Panc1 (cell line): ENCODE measurements at regions not wholly inside any gene's neighbourhood (a gene's known extent, or its start where the extent isn't known, plus 50 kb on each side); places are given as distances from the start of the nearest gene placed in this dataset.

ENCODE experiments used
- ATAC-seq: fragments of 200-7000 bp; cut with Tn5 transposase; 2 replicates; pipeline ENCODE4 v1.9.1; 2020; ENCODE audit warnings: mild to moderate bottlenecking, moderate library complexity
- BruUV-seq: library from RNA; stranded (reverse); fragments of 400-500 nt; replicated peaks from 2 replicates; lab custom pipeline; 2021; lab: Mats Ljungman, UMichigan
- CTCF ChIA-PET: fragments of 300-600 bp; sonication (Branson Sonifier 250); formaldehyde crosslinking; loops from one replicate; lab custom pipeline; 2022; ENCODE audit warnings: antibody characterized with exemption; lab: Charles Lee
- POLR2A ChIA-PET: fragments of 300-600 bp; sonication (Branson Sonifier 250); formaldehyde crosslinking; loops from one replicate; lab custom pipeline; 2022; ENCODE audit warnings: antibody characterized with exemption; lab: Charles Lee
- DNase-seq: peaks from one replicate; pipeline ENCODE4 v3.0.0-alpha.2; 2010; ENCODE audit warnings: low read depth, low spot score
- H3K27ac ChIP-seq: 2 replicates; pipeline ENCODE4 v1.5.1; 2011; ENCODE audit warnings: mild to moderate bottlenecking, low read length, inconsistent platforms
- H3K27me3 ChIP-seq: fragments of 200-500 bp; sonication (Bioruptor generic); 2 replicates; pipeline ENCODE4 v1.6.0; 2014; ENCODE audit warnings: low read length, inconsistent platforms; ENCODE audit not compliant: control insufficient read depth, insufficient read depth
- H3K36me3 ChIP-seq: fragments of 200-500 bp; sonication (Bioruptor generic); 2 replicates; pipeline ENCODE4 v1.5.1; 2014; ENCODE audit warnings: inconsistent platforms, mild to moderate bottlenecking, low read length, moderate library complexity; ENCODE audit not compliant: control insufficient read depth, insufficient read depth
- H3K4me1 ChIP-seq: 2 replicates; pipeline ENCODE4 v1.5.1; 2011; ENCODE audit warnings: inconsistent platforms, mild to moderate bottlenecking, low read length, moderate library complexity; ENCODE audit not compliant: control insufficient read depth, insufficient read depth
- H3K4me3 ChIP-seq, 2 experiments: 2 replicates each; pipeline ENCODE4 v1.5.1; 2011 to 2012; ENCODE audit warnings: low read depth in 2 of 2, low read length in 2 of 2, mild to moderate bottlenecking in 2 of 2, inconsistent platforms in 1 of 2, moderate library complexity in 1 of 2
- H3K9me3 ChIP-seq: fragments of 200-500 bp; sonication (Bioruptor generic); 2 replicates; pipeline ENCODE4 v1.5.1; 2014; ENCODE audit warnings: low read depth, mild to moderate bottlenecking, inconsistent platforms, low read length, moderate library complexity; ENCODE audit not compliant: control insufficient read depth, insufficient read depth
- CTCF ChIP-seq: fragments of 450-650 bp; IDR thresholded peaks from 2 replicates; pipeline ENCODE4 v1.5.1; 2017; ENCODE audit warnings: mild to moderate bottlenecking
- POLR2AphosphoS5 ChIP-seq: IDR thresholded peaks from 2 replicates; pipeline ENCODE4 v1.6.1; 2012; ENCODE audit warnings: mild to moderate bottlenecking, low read depth, low read length, moderate library complexity
- REST ChIP-seq, 2 experiments: IDR thresholded peaks; 2 replicates each; pipeline ENCODE4 v1.6.1; 2011 to 2012; ENCODE audit warnings: low read depth in 2 of 2, control low read depth in 1 of 2, low read length in 1 of 2, mild to moderate bottlenecking in 1 of 2, moderate library complexity in 1 of 2; ENCODE audit not compliant: insufficient read depth in 1 of 2
- SIN3A ChIP-seq: IDR thresholded peaks from 2 replicates; pipeline ENCODE4 v1.6.1; 2012; ENCODE audit warnings: low read depth, mild to moderate bottlenecking, low read length, moderate library complexity, borderline replicate concordance; ENCODE audit not compliant: insufficient read depth
- TCF7L2 ChIP-seq: IDR thresholded peaks from 2 replicates; pipeline ENCODE4 v1.6.1; 2011; ENCODE audit warnings: mild to moderate bottlenecking, low read depth, low read length, inconsistent platforms
- in situ Hi-C: cut with HindIII; loops from 2 replicates; pipeline ENCODE4 v1.10.0; 2016; ENCODE audit warnings: low sequenced_read_pairs, low pct_unique_long_range_greater_than_20kb
- intact Hi-C: fragments of 100-400 bp; cut with micrococcal nuclease; formaldehyde crosslinking; loops from one replicate; pipeline ENCODE4 v1.10.0; 2022; ENCODE audit not compliant: unreplicated experiment

GRCh38 chr6:49054311-49054710 is 408.7 kb downstream of the MMUT start:
- no peak for DNase-seq

GRCh38 chr6:49052901-49053300 is 410.2 kb downstream of the MMUT start:
- Histone ChIP-seq H3K36me3 (no peaks in the 10 kb centered on the region), H3K4me3 (no peak overlapping the region), H3K4me1 (no peaks in the 10 kb centered on the region), H3K9me3 (no peaks in the 10 kb centered on the region), H3K27me3 (no peaks in the 10 kb centered on the region), H3K27ac (no peak overlapping the region)
- no peak for DNase-seq
- intact Hi-C loops = no loop called here
- no TSS peak for BruUV-seq
- in situ Hi-C loops = no loop called here
- no peak for TF ChIP-seq CTCF
- TF ChIP-seq SIN3A = no peak
- TF ChIP-seq TCF7L2 = no peak
- TF ChIP-seq POLR2AphosphoS5 = no peak
- no peak for TF ChIP-seq REST (IDR thresholded peaks at IDR 0.05; ENCODE audit: insufficient read depth in 1 of 2, low read depth in 2 of 2, low read length in 1 of 2)
- POLR2A ChIA-PET = no interaction called here
- no peak for ATAC-seq
- CTCF ChIA-PET = no interaction called here

More at GRCh38 chr6:49054311-49054710, 408.7 kb downstream of the MMUT start:
- TF ChIP-seq CTCF (no peak), SIN3A (no peak), POLR2AphosphoS5 (no peak), REST (IDR thresholded peaks at IDR 0.05; ENCODE audit: insufficient read depth in 1 of 2, low read depth in 2 of 2, low read length in 1 of 2) (no peak), TCF7L2 (no peak)
- CTCF ChIA-PET = no interaction called here
- intact Hi-C loops = no loop called here
- Histone ChIP-seq H3K36me3 (no peaks in the 10 kb centered on the region), H3K4me1 (no peaks in the 10 kb centered on the region), H3K9me3 (no peaks in the 10 kb centered on the region), H3K4me3 (no peak overlapping the region), H3K27ac (no peak overlapping the region), H3K27me3 (no peaks in the 10 kb centered on the region)
- in situ Hi-C loops = no loop called here
- no peak for ATAC-seq
- POLR2A ChIA-PET = no interaction called here
- no TSS peak for BruUV-seq
